CD4-positive, alpha-beta T cell (primary cell): ENCODE measurements at regions not wholly inside any gene's neighbourhood (a gene's known extent, or its start where the extent isn't known, plus 50 kb on each side); places are given as distances from the start of the nearest gene placed in this dataset.

Experiments used
- ATAC-seq: fragments of 200-7000 bp; cut with Tn5 transposase; one replicate; pipeline ENCODE4 v1.10.0; 2022; ENCODE audit warnings: mild to moderate bottlenecking; ENCODE audit not compliant: poor library complexity
- CTCF ChIA-PET: fragments of 350-600 bp; sonication (Branson Sonifier 250); formaldehyde crosslinking; loops from one replicate; lab custom pipeline; 2021; ENCODE audit warnings: antibody characterized with exemption, inconsistent platforms; lab: Charles Lee
- POLR2A ChIA-PET: fragments of 350-600 bp; sonication (Branson Sonifier 250); formaldehyde crosslinking; loops from one replicate; lab custom pipeline; 2021; ENCODE audit warnings: antibody characterized with exemption, inconsistent platforms; lab: Charles Lee
- DNase-seq, 14 experiments: peaks; one replicate each; pipeline ENCODE4 v3.0.0-alpha.2; 2013 to 2020; ENCODE audit warnings: mixed read lengths in 2 of 14
- H3K27ac ChIP-seq, 2 donors: one replicate each; pipeline versions ENCODE4 v1.5.1 to v1.7.0; 2013; ENCODE audit warnings: low read length in 2 of 2, low read depth in 1 of 2, mild to moderate bottlenecking in 1 of 2
- H3K27me3 ChIP-seq, 2 experiments: 1 replicate in 1 of 2; 2 replicates in 1 of 2; pipeline versions ENCODE4 v1.6.1 to v1.7.0; 2013; ENCODE audit warnings: low read length in 2 of 2, control low read depth in 1 of 2, mild to moderate bottlenecking in 1 of 2, moderate library complexity in 1 of 2; ENCODE audit not compliant: insufficient read depth in 2 of 2, control insufficient read depth in 1 of 2
- H3K36me3 ChIP-seq: one replicate; pipeline ENCODE4 v1.6.1; 2013; ENCODE audit warnings: low read length, control low read depth; ENCODE audit not compliant: insufficient read depth
- H3K4me1 ChIP-seq: one replicate; pipeline ENCODE4 v1.6.1; 2013; ENCODE audit warnings: low read length, control low read depth; ENCODE audit not compliant: insufficient read depth
- H3K4me3 ChIP-seq: one replicate; pipeline ENCODE4 v1.5.1; 2013; ENCODE audit warnings: mild to moderate bottlenecking, low read length, moderate library complexity
- H3K9me3 ChIP-seq, 2 experiments: 1 replicate in 1 of 2; 2 replicates in 1 of 2; pipeline versions ENCODE4 v1.6.1 to v1.7.0; 2013; ENCODE audit warnings: low read length in 2 of 2, mild to moderate bottlenecking in 2 of 2, control low read depth in 1 of 2, moderate library complexity in 1 of 2; ENCODE audit not compliant: control insufficient read depth in 1 of 2, insufficient read depth in 1 of 2
- H3K27ac Mint-ChIP-seq: one replicate; pipeline ENCODE4 v1.8.0; 2020; ENCODE audit warnings: mixed read lengths
- H3K27me3 Mint-ChIP-seq: one replicate; pipeline ENCODE4 v1.8.0; 2021; ENCODE audit warnings: mixed read lengths
- H3K36me3 Mint-ChIP-seq: one replicate; pipeline ENCODE4 v1.8.0; 2021; ENCODE audit warnings: low read depth, mixed read lengths
- H3K4me1 Mint-ChIP-seq: one replicate; pipeline ENCODE4 v1.8.0; 2021; ENCODE audit warnings: low read depth, mixed read lengths
- H3K4me3 Mint-ChIP-seq: one replicate; pipeline ENCODE4 v1.8.0; 2020; ENCODE audit warnings: mild to moderate bottlenecking, mixed read lengths
- H3K9me3 Mint-ChIP-seq: one replicate; pipeline ENCODE4 v1.8.0; 2020; ENCODE audit warnings: mixed read lengths
- intact Hi-C, 2 experiments: fragments of 100-400 bp; cut with DNase I in 1 of 2; cut with micrococcal nuclease in 1 of 2; formaldehyde crosslinking; loops; one replicate each; pipeline versions ENCODE4 v1.15.1 to v1.9.0; 2023 to 2025; cut with DNase I, micrococcal nuclease
- TF ChIP-seq, protein P1 (sequence below): fragments of 200-600 bp; IDR thresholded peaks from one replicate; pipeline ENCODE4 v1.8.0; 2022; ENCODE audit warnings: antibody characterized with exemption, mild to moderate bottlenecking

DNA sequence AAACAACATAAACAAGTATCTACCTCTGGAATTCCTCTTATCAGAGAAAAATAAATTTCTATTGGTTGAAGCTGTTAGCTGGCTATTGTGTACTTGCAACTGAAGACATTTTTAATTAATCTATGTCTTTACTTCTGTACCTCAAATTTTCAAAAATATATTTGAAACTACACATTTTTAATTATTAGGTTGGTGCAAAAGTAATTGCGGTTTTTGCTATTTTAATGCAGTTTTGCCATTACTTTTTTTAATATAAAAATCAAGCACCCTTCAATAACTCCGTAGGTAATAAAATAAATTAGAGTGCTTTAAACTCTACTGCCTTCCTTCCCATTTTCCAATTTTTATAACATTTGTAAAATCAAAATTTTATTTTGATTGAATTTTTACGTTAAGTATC, 262.1 kb upstream of the DUSP10 start:
- intact Hi-C loops, result loop anchor here in 1 of 2 experiments (10.0 kb wide), 2 partner anchors 451 to 1189 kb away; no protein-coding TSS in a partner anchor

DNA sequence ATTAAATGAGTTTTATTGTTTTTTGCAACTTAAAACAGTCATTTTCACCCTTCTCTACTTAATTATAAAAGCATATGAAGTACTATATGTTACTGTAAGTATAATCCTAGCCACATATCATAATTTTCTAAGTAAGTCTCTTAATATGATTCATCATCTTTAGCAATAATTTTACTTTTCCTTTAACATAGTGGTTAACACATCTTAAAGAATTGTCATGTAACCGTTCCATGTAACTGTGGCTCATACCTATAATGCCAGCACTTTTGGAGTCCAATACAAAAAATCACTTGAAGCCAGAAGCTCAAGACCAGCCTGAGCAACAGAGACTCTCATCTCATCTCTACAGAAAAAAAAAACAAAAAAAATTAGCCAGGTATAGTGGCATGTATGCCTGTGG, 260.6 kb upstream of the DUSP10 start:
- H3K27me3 Mint-ChIP-seq, result peaks cover 4% of the 10 kb centered on the region
- no peaks in the 10 kb centered on the region for H3K36me3 Mint-ChIP-seq
- DNase-seq, result no peak
- ATAC-seq, result no peak
- no peak overlapping the region for H3K27ac Mint-ChIP-seq
- H3K4me3 Mint-ChIP-seq, result no peak overlapping the region
- no peaks in the 10 kb centered on the region for H3K27me3 ChIP-seq
- no peaks in the 10 kb centered on the region for H3K9me3 ChIP-seq
- H3K4me1 ChIP-seq, result no peaks in the 10 kb centered on the region
- no peak overlapping the region for H3K27ac ChIP-seq
- POLR2A ChIA-PET, result no interaction called here
- H3K4me1 Mint-ChIP-seq, result no peaks in the 10 kb centered on the region
- CTCF ChIA-PET, result no interaction called here
- no peaks in the 10 kb centered on the region for H3K36me3 ChIP-seq
- intact Hi-C loops, result loop anchor here in 1 of 2 experiments (10.0 kb wide), 2 partner anchors 452 to 1188 kb away; no protein-coding TSS in a partner anchor
- H3K4me3 ChIP-seq, result no peak overlapping the region
- no peaks in the 10 kb centered on the region for H3K9me3 Mint-ChIP-seq
- TF ChIP-seq, protein P1, sequence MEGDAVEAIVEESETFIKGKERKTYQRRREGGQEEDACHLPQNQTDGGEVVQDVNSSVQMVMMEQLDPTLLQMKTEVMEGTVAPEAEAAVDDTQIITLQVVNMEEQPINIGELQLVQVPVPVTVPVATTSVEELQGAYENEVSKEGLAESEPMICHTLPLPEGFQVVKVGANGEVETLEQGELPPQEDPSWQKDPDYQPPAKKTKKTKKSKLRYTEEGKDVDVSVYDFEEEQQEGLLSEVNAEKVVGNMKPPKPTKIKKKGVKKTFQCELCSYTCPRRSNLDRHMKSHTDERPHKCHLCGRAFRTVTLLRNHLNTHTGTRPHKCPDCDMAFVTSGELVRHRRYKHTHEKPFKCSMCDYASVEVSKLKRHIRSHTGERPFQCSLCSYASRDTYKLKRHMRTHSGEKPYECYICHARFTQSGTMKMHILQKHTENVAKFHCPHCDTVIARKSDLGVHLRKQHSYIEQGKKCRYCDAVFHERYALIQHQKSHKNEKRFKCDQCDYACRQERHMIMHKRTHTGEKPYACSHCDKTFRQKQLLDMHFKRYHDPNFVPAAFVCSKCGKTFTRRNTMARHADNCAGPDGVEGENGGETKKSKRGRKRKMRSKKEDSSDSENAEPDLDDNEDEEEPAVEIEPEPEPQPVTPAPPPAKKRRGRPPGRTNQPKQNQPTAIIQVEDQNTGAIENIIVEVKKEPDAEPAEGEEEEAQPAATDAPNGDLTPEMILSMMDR, result no peak

More for the DNA sequence above, 262.1 kb upstream of the DUSP10 start:
- TF ChIP-seq, protein P1, result no peak
- H3K27ac Mint-ChIP-seq, result no peak overlapping the region
- no peaks in the 10 kb centered on the region for H3K9me3 ChIP-seq
- H3K36me3 Mint-ChIP-seq, result no peaks in the 10 kb centered on the region
- H3K36me3 ChIP-seq, result no peaks in the 10 kb centered on the region
- POLR2A ChIA-PET, result no interaction called here
- no peaks in the 10 kb centered on the region for H3K4me1 ChIP-seq
- ATAC-seq (no peak), DNase-seq (no peak)
- H3K27me3 ChIP-seq, result no peaks in the 10 kb centered on the region
- no peaks in the 10 kb centered on the region for H3K4me1 Mint-ChIP-seq
- no peaks in the 10 kb centered on the region for H3K9me3 Mint-ChIP-seq
- no peak overlapping the region for H3K27ac ChIP-seq
- no peak overlapping the region for H3K4me3 ChIP-seq
- CTCF ChIA-PET, result no interaction called here
- H3K27me3 Mint-ChIP-seq, result peaks cover 4% of the 10 kb centered on the region
- no peak overlapping the region for H3K4me3 Mint-ChIP-seq

GRCh38 chr1:222000131-222000530, 258.2 kb upstream of the DUSP10 start:
- ChIA-PET CTCF (interaction anchor here (0.8 kb wide), 1 partner anchor 9 kb away, joined by 5 read pairs; no protein-coding TSS in a partner anchor), POLR2A (no interaction called here)
- H3K27ac ChIP-seq, result no peak overlapping the region
- Mint-ChIP-seq H3K4me1 (no peaks in the 10 kb centered on the region), H3K4me3 (no peak overlapping the region), H3K36me3 (no peaks in the 10 kb centered on the region), H3K27ac (no peak overlapping the region), H3K9me3 (no peaks in the 10 kb centered on the region), H3K27me3 (no peaks in the 10 kb centered on the region)
- no peaks in the 10 kb centered on the region for H3K36me3 ChIP-seq
- no peak for DNase-seq
- H3K4me1 ChIP-seq, result no peaks in the 10 kb centered on the region
- no peaks in the 10 kb centered on the region for H3K27me3 ChIP-seq
- H3K9me3 ChIP-seq, result no peaks in the 10 kb centered on the region
- no peak overlapping the region for H3K4me3 ChIP-seq
- intact Hi-C loops, result loop anchor here in 1 of 2 experiments (10.0 kb wide), 2 partner anchors 455 to 1185 kb away; no protein-coding TSS in a partner anchor
- TF ChIP-seq, protein P1, result no peak
- ATAC-seq, result no peak
